Stimulated activated CD4-positive, alpha-beta T cell treated with anti-CD3 and anti-CD28 coated beads, Interleukin-1b, Interleukin-23, amount 100 ng/mL, for 24 hours (primary cell): ENCODE measurements at regions not wholly inside any gene's neighbourhood (a gene's known extent, or its start where the extent isn't known, plus 50 kb on each side); places are given as distances from the start of the nearest gene placed in this dataset.
"Not testable (repeated sequence)": the region's sequence is repeated elsewhere in the genome, so short reads cannot be mapped to it uniquely, and the experiment has no call there.

Experiments
- DNase-seq, 4 experiments: peaks; one replicate each; pipeline ENCODE4 v3.0.0-alpha.2; 2020; ENCODE audit warnings: low read depth in 4 of 4, low spot score in 1 of 4

GRCh38 chr6:66538551-66539135, 831.6 kb upstream of the EYS start:
- DNase-seq = no peak

- DNase-seq = no peak
These were observed 826.9 kb upstream of the EYS start for GRCh38 chr6:66533921-66534404.

- no peak for DNase-seq
These were observed 819.0 kb upstream of the EYS start for GRCh38 chr6:66526061-66526460.

GRCh38 chr6:66522864-66523263, 815.8 kb upstream of the EYS start:
- no peak for DNase-seq

- DNase-seq = no peak
These were observed 809.4 kb upstream of the EYS start for GRCh38 chr6:66516377-66516776.

DNA sequence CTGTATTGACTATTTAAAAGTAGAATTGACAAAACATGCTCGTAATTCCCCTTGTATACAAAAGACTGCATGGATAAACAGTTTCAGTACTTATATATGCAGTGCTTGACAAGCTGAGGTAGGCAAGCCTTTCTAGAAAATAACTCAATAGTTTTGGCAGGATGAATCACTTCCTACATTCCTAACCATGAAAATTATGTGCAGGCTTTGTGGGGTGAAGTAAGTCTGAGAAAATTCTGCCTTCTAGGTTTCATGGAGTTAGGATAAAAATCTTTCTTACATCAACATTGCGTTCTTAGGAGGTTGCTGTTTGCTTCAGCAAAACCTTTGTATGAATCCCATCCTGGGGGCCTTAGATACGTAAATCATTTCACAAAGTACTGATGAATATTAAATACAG, 801.4 kb upstream of the EYS start:
- DNase-seq = no peak

DNA sequence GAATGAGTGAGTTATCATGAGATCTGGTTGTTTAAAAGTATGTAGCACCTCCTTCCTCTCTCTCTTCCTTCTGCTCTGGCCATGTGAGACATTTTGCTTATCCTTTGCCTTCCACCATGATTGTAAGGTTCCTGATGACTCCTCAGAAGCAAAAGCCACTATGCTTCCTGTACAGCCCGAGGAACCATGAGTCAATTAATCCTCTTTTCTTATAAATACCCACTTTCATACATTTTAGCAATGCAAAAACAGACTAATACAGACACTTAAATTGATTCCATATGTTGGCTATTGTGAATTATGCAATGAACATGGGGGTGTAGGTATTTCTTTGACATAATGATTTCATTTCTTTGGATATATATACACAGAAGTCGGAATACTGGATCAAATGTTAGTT, 792.8 kb upstream of the EYS start:
- DNase-seq = no peak

DNA sequence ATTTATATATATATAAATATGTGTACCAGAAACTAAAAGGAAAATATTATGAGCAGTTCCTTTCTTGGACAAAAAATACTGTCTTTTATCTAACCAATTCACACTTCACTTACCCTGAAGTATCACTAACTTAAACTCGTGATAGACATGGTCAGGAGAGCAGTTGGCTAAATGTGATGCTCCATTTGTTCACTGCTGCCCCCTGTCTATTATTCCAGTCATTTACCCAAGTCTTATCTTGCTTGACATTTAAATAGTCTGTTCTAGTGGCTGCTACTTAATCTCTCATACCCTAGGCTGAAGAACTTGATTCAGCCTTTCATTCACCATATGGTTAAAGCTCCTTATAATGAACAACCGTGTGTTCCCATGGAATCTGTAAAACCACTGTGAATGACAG, 789.6 kb upstream of the EYS start:
- DNase-seq = no peak

GRCh38 chr6:66494643-66495042, 787.6 kb upstream of the EYS start:
- DNase-seq = not testable (repeated sequence)

GRCh38 chr6:66489269-66489987, 782.4 kb upstream of the EYS start:
- no peak for DNase-seq

DNA sequence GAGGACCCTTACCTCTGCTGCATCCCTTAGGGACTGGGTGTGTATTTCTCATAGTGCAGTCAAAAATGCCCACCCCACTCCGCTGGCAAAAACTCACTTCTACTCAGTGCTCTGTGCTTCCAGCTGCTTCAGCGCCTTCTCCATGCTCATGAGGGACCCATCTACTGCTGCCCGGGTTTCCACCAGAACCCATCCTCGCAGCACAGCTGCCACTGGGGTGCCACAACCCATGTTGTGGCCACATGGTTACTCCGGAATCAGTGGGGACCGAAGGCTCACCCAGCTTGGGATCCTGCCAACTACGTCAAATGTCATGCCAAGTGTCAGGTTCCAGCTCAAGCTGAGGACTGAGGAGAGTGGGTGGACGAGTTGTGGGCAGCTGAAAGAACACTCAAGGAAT, 774.2 kb upstream of the EYS start:
- DNase-seq = no peak

DNA sequence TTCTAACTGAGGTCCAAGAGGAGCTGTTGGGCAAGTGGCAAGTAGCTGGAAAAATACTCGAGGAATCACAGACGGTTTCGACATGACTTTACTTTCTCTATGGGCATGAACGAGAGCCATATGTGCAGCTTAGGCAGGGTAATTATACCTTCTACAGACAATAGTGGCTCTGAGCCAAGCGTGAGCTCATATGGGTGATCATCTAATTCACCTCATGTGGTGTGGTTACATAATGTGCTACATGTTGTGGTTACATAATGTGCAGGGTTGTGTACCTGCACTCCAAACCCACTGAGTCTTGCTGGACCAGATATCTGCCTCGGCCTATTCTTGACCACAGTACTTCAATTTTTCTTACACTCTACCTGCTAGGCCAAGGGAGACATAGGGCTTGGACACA, 771.7 kb upstream of the EYS start:
- DNase-seq = no peak

- DNase-seq = no peak
These were observed 728.3 kb upstream of the EYS start for GRCh38 chr6:66435321-66435720.

DNA sequence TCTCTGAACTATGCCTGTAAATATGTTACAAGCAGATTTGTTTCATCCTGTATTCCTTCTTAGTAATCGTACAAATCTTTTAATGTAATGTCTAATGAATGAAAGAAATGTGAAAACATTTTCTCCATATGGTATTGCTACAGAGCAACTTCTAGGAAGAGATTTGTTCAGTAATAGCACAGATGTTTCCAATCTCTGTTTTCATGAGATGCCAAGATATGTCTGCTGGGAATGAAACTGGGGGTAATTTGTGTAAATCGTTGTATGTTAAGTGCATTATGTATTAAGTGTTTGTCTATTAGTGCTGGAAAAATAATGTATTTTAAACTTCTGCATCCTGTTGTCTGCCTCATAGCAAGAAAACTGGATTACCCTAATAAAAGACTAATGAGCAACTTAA, 722.2 kb upstream of the EYS start:
- DNase-seq = no peak

DNA sequence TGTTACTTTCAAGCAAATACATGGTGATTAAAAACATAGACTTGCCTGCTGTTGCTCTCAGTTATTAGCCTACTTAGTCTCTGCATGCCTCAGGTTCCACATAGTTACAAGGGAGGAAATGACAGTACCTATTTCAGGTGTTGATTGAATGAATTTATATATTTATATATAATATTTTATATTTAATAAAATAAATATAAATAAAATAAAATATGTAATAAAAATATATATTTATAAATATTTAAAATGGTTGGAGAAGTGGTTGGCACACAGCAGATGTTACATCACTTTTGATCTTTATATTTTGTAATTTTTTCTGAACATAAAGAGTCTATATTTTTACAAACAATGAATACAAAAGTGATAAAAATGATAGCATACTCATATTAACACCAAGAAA, 716.0 kb upstream of the EYS start:
- no peak for DNase-seq

GRCh38 chr6:66421570-66421969, 714.5 kb upstream of the EYS start:
- no peak for DNase-seq

GRCh38 chr6:66418906-66419305, 711.9 kb upstream of the EYS start:
- DNase-seq = no peak

GRCh38 chr6:66403966-66404365, 696.9 kb upstream of the EYS start:
- no peak for DNase-seq

- DNase-seq = no peak
These were observed 695.8 kb upstream of the EYS start for GRCh38 chr6:66402873-66403272.

GRCh38 chr6:66396549-66396948, 689.5 kb upstream of the EYS start:
- DNase-seq = no peak

DNA sequence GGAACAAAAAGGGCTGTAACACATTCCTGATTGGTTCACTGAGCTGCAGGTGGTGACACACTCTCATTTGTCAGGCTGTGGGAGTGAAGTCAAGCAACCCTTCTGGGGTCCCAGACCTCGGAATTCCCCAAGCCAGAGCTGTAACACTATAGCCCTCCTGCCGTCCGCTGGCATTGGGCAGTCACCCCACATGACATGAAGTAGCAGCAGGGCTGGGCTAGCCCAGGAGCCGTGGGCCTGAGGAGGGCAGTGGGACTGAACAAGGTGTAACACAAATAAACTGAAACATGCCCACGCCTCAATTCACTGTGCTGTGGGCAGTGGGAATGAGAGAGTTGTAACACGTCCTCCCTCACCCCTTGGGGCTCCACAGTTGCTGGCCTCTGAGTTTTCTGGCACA, 689.1 kb upstream of the EYS start:
- no peak for DNase-seq

DNA sequence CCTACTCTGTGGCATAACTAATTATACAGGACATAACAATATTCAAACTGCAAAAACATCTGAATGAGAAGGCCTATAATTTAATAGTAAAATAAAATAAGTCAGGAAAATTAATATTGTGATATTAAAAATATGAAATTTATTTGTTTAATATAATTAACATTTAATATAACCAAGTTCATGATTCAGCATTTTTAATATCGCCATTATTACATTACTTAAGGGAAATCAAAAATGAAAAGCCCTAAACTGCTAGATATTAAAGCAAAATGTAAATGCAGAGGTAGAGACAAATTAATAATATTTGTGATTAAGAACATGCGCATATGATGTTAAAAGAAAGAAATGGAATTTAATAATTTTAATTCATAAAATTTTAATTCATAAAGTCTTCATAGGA, 683.4 kb upstream of the EYS start:
- no peak for DNase-seq

- DNase-seq = no peak
These were observed 669.0 kb upstream of the EYS start for GRCh38 chr6:66376001-66376400.
